ENCODE measurements at regions not wholly inside any gene's neighbourhood (a gene's known extent, or its start where the extent isn't known, plus 50 kb on each side); places are given as distances from the start of the nearest gene placed in this dataset.

DNA sequence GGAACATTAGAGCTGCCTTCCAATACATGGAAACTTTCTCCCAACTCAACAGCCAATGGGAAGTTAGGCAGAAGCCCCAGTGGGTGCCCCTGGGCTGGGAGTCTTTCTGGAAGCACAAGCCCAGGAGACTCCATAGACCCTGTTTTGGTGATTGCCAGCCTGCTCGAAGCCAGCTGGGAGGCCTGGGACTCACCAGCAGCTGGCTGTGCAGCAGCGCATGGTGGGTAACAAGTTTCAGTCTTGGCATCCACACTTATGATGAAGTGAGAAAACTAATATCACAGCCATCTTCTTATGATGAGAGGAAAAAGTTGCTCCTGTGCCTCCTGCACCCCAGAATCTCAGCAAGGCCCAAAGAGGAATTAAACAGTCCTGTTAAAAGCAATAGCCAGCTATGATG, 522.5 kb upstream of the CDH5 start:
- TF ChIP-seq TARDBP (IDR thresholded peaks at IDR 0.05) (no peak), FOXA1 (IDR thresholded peaks at IDR 0.05) (no peak)

Data from HEK293T (cell line).